ENCODE measurements at regions not wholly inside any gene's neighbourhood (a gene's known extent, or its start where the extent isn't known, plus 50 kb on each side); places are given as distances from the start of the nearest gene placed in this dataset.

GRCh38 chr5:133821311-133821741 is 147.1 kb downstream of the C5orf15 start:
- TF ChIP-seq EP300 (conservative IDR thresholded peaks at IDR 0.05; ENCODE audit: poor library complexity, severe bottlenecking) (no peak), CTCF (IDR thresholded peaks at IDR 0.05; ENCODE audit: poor library complexity, severe bottlenecking) (no peak), REST (IDR thresholded peaks at IDR 0.05; ENCODE audit: borderline replicate concordance) (no peak)

Data from neural cell (in vitro differentiated cells).